ENCODE measurements at regions not wholly inside any gene's neighbourhood (a gene's known extent, or its start where the extent isn't known, plus 50 kb on each side); places are given as distances from the start of the nearest gene placed in this dataset.
"Not testable (repeated sequence)": the region's sequence is repeated elsewhere in the genome, so short reads cannot be mapped to it uniquely, and the experiment has no call there.

GRCh38 chr17:83204230-83204725, 124.9 kb downstream of the METRNL start:
- no peak for DNase-seq

GRCh38 chr17:83204736-83205386, 125.5 kb downstream of the METRNL start:
- not testable (repeated sequence) for DNase-seq

- DNase-seq: not testable (repeated sequence)
Measured at GRCh38 chr17:83205387-83206035, 126.1 kb downstream of the METRNL start.

- DNase-seq: not testable (repeated sequence)
Measured at GRCh38 chr17:83206036-83206394, 126.6 kb downstream of the METRNL start.

- not testable (repeated sequence) for DNase-seq
Measured at GRCh38 chr17:83206819-83207588, 127.6 kb downstream of the METRNL start.

GRCh38 chr17:83247001-83247400, 167.6 kb downstream of the METRNL start:
- not testable (repeated sequence) for DNase-seq

All from hippocampal formation (tissue), 2 donors.